ENCODE measurements at regions not wholly inside any gene's neighbourhood (a gene's known extent, or its start where the extent isn't known, plus 50 kb on each side); places are given as distances from the start of the nearest gene placed in this dataset.

GRCh38 chr2:204089105-204089504 lies 152.5 kb downstream of the ICOS start:
- Histone ChIP-seq H2AFZ (ENCODE audit: low read depth, low read length, poor library complexity, severe bottlenecking) (no peak overlapping the region), H3K9me3 (ENCODE audit: control insufficient read depth in 1 of 2, insufficient read depth in 1 of 2, low read depth in 1 of 2, low read length in 2 of 2) (no peaks in the 10 kb centered on the region), H3K4me1 (ENCODE audit: control insufficient read depth in 1 of 2, insufficient read depth in 2 of 2, low read length in 2 of 2) (no peaks in the 10 kb centered on the region), H4K20me1 (ENCODE audit: insufficient read depth) (no peaks in the 10 kb centered on the region), H3K27ac (ENCODE audit: low read depth, low read length) (no peak overlapping the region), H3K9ac (ENCODE audit: low read length) (no peak overlapping the region), H3K4me2 (ENCODE audit: low read length) (no peak overlapping the region), H3K4me3 (replicated peaks in 1 of 2; ENCODE audit: low read depth in 1 of 2, low read length in 2 of 2) (no peak overlapping the region), H3K27me3 (ENCODE audit: insufficient read depth, low read length) (peaks cover 5% of the 10 kb centered on the region; the same call in 1 of the 2 replicates), H3K36me3 (ENCODE audit: control insufficient read depth in 1 of 2, insufficient read depth in 2 of 2, low read length in 2 of 2) (no peaks in the 10 kb centered on the region), H3K79me2 (ENCODE audit: insufficient read depth, low read length) (no peaks in the 10 kb centered on the region), H3K9me2 (ENCODE audit: insufficient read depth) (no peaks in the 10 kb centered on the region)
- RAD21 ChIA-PET (ENCODE audit: low non-redundant PET in 1 of 2, low total read pairs in 2 of 2, uncharacterized antibody in 2 of 2, unreplicated experiment in 2 of 2) = no interaction called here
- intact Hi-C loops (cut with micrococcal nuclease) = no loop called here
- DNase-seq (ENCODE audit: low read depth, low spot score) (no peak), ATAC-seq (no peak)
- POLR2A ChIA-PET = no interaction called here
- CTCF ChIA-PET = no interaction called here
- no peak for TF ChIP-seq REST (IDR thresholded peaks at IDR 0.05; ENCODE audit: low read depth)
- TF ChIP-seq POLR2A (IDR thresholded peaks at IDR 0.05; ENCODE audit: borderline replicate concordance, extremely low read depth, insufficient read depth, insufficient read length) = no peak
- no peak for TF ChIP-seq ZFX (IDR thresholded peaks at IDR 0.05)
- TF ChIP-seq ZBTB33 (IDR thresholded peaks at IDR 0.05; ENCODE audit: extremely low read depth, insufficient replicate concordance, low read length) = no peak
- no peak for TF ChIP-seq ATF3 (IDR thresholded peaks at IDR 0.05)
- no TSS peak for BruUV-seq (replicated peaks)
